Fibroblast of skin of left biceps (primary cell): ENCODE measurements at regions not wholly inside any gene's neighbourhood (a gene's known extent, or its start where the extent isn't known, plus 50 kb on each side); places are given as distances from the start of the nearest gene placed in this dataset.

Experiments
- DNase-seq, 2 experiments: peaks; one replicate each; pipeline ENCODE4 v3.0.0-alpha.2; 2013; ENCODE audit warnings: low read depth in 2 of 2

DNA sequence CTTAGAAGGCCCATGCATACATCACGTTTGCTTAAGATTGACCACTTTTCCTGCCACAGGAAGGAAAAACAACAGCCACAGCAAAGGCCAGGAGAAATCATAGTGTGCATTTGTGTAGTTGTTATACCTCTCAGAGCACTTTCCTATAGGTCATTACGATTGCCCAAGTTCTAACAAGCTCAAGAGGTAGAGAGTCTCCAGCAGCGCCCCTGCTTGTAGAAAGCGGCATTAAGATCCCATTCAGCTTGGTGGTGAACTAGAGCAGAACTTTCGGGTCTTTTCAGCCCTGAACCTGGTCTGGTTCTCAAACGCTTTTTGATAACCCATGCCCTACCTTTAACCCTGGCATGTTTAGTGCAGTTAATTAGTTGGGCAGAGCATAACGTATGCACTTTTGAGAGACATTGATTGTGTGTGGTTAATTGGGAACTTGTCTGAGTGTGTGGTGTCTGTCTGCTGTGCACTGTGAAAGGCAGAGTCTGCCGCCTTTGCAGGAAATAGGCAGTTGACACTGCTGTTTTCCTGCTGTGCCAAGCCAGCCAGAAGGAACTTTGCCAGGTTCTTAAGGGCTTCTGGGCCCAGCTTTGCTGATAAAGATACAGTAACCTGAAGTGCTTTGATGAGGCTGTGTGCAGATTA is 109.9 kb upstream of the CLMP start:
- no peak for DNase-seq

DNA sequence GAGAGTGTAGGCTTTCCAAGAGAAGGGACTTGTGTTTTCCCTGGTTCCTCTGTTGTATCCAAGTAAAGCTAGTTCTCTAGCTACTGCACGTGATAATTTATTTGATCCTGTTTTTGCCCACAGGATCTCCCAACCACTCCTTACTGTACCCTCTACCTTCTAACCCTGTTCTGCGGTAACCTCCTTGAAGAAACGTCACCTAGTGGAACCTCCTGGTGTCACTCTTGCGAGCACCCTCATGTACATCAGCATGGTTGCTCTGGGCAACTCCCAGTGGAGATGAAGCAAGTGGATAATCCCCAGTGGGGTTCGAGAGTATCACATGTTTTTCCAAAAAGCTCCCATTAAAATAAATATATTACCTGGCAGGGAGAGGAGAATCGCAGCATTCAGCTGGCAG is 108.9 kb upstream of the CLMP start:
- no peak for DNase-seq

DNA sequence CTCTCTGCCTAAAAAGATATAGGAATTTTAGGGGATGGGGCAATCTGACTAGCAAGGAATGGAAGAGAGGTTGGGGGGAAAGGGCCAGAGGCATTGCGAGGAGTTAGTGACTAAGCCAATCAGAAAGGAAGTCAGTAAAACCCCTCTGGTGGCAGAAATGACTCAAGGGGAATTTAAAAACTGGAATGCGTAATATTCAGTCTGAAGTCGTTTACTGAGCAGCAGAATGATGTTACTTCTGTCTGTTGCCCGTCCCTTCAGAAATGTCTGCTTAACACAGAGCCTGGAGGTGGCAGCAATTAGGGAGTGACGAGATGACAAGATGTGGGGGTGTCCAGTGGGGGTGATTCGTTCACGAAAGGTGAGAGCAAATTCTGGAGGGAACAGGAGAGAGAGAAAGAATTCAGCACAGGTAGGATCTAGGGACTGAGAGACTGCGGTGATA is 107.7 kb upstream of the CLMP start:
- DNase-seq, result peak; percentile 37 to 44

DNA sequence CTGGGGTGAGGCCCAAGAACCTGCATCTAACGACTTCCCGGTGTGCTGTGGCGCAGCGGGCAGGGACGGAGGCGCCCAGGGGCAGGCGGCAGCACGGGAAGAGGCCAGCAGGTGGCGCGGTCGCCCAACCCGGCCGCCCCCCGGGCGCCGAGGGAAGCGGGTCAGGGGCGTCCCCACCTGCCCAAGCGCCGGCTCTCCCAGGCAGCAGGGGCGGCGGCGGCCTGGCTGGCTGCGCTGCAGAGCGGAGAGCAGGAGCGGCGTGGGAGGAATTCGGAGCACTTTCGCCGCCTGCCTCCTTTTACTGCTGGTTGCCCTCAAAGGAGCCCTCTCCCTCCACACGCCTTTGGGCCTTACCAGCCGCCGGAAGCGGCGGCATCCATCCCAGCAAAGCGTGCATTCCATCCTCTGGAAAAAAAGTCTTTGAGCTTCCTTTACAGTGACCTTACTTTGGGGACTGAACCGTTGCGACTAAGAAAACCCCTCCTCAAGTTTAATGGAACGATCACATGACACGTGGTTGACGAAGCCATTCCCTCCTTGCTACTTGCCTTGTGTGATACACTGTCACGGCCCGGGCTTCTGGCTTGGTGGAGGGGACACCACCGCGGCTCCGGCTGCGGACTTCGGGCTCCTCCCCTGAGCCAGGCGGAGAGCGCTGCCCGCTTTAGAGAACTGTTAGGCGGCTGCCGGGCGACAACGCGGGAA is 106.8 kb upstream of the CLMP start:
- DNase-seq, result no peak

DNA sequence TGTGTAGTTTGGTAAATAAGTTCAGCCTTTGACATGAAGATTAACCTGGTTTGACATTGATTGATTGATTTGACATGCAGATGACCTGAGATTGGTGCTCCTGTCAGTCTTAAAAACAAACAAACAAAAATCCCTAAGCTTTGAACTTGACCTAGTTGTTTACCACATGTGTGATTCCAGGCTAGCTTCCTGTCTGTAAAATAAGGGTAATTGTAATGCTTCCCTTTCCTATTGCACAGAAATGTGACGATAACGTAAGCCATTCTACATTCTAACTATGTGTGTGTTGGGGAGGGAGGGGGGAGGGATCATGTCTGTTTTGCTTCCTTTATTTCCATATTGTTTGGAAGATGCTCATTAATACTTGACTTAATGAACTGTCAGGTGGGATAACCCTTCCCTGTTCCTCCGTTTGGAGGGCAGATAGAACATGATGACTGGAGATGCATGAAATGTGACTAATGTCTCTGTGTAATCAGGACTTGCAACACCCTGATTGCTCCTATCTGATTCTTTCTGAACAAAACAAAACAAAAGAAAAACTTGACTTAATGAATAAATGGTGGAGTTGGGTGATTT is 106.1 kb upstream of the CLMP start:
- peak; percentile 41 to 48 for DNase-seq

DNA sequence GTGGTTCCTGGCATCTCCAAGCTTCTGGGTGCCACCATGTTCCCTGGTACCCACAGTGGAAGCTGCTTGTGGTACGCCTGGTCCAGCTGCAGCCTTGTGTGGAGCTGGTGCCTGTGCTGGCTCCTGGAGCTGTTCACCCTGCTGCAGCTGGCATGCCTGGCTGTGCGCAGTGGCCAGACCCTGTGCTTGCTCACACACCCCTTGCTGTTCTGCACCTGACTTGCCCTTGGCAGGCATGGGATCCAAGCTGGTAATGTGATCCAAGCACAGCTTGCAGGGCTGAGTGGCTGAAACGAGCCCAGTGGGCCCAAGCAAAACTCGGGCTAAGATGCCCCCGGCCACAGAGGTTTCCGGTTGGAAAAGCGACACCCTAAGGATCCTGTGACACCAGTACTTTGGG is 104.7 kb upstream of the CLMP start:
- no peak for DNase-seq

DNA sequence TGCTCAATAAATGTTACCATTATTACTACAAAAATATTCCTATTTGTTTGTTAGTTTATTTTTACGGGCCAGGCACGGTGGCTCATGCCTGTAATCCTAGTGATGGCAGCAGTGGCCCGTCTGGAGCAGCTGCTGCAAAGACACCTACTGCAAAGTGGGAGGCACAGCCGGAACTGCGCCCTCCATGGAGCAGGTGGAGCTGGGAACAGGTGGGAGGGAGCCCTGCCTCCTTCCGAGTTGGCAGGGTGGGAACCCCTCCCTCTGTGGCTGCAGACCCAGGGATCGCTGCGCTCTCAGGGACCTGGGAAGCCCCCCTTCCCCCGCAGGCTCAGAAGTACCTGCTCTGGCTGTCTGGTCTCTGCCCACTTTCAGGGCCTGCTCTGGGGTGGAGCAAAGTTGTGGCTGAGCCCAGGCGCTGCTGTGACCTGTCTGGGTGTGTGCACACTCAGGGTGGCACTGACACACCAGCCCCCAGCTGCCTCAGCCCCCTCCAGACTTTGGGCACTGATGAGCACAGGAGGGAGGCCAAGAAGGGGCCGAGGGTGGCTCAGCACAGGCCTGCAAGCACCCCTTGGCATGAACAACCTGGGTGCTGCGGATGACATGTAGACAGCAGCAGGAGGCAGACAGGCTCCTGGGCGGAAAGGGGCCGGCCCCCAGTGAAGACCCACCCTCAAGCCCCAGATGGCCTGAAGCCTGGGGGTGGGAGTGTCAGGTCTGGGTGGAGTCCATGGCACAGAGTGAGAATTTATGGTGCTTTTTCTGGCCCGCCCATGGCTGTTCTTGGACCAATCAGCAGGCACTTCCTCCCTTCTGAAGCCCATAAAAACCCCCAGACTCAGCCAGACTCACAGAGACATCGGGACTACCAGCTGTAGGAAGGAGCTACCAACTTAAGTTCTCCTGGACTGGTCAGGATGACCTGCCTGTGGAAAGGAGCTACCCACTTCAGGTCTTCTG is 103.7 kb upstream of the CLMP start:
- no peak for DNase-seq

DNA sequence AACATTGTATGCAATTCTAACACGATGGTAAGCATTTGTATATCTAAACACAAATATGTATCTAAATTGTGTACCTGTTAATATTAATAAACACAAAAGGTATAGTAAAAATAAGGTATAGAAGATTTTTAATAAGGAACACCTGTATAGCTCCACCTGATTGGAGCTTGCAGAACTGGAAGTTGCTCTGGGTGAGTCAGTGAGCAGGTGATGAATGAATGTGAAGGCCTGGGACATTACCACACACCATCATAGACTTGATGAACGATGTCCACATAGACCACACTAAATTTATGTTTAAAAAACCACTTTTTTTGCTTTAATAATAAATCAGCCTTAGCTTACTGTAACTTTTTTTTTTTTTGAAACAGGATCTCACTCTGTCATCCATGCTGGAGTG is 97.6 kb upstream of the CLMP start:
- no peak for DNase-seq

DNA sequence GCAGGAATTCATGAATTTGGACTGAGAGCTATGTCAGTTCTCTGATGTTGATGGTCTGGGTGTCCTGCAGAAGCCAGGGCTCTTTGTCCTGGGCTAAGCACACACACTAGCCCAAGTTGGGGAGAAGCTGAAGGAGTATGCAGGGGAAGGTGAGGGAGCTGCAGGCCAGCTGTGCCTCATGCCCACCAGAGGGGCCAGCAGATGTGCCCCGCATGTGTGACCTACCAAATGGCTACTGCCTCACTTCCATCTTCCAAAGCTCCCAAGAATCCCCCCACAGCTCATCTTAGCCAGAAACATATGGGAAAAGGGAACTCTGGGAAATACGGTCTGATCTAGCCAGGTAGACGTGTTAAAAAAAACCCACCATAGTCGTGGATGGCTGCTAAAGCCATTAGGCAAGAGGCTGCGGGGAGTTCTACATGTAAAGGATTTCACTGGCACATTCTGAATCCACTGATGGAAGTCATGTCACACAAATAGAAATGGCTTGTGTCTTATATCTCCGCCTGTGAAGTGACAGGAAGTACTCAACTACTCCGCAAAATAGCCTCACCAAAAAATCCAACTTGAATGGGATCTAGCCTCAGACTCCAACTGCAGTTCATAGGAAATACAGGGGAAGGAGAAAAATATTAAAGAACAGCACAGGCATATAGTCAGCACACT is 96.3 kb upstream of the CLMP start:
- DNase-seq, result no peak

DNA sequence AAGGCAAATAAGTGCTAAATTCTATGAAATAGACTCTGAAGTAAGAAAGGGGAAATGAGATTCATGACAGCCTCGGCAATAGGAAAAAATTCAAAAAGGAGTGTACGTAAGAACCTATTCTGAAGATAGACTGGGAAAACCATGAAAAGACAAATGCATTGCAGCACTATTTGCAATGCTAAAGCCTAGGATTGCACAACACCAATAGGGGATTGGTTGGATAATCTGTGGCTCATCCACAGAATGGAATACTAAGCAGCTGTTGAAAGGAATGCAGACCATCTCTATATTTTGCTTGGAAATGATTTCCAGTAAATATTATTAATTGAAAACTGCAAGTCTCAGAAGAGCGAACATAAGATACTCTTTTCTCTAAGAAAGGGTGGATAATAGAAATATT is 91.7 kb upstream of the CLMP start:
- peak in 1 of 2 experiments; percentile 25 for DNase-seq

DNA sequence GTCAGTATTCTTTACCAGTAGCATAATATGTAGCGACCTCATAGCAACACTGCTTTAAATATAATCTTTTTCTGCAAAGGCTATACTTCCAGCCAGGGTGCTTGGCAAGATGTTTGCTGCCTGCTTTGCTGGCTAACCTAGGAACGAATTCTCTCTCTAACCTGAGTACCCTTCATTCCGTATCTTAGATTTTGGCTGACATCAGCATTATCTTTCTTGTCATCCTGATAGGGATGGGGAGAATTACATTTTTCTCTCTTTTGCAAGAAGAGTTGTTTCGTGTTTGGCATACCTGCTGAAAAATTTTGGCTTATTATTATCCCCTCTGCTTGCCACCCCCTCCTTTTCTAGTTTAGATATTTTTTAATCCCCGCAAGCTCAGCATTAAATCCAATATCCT is 91.2 kb upstream of the CLMP start:
- no peak for DNase-seq

DNA sequence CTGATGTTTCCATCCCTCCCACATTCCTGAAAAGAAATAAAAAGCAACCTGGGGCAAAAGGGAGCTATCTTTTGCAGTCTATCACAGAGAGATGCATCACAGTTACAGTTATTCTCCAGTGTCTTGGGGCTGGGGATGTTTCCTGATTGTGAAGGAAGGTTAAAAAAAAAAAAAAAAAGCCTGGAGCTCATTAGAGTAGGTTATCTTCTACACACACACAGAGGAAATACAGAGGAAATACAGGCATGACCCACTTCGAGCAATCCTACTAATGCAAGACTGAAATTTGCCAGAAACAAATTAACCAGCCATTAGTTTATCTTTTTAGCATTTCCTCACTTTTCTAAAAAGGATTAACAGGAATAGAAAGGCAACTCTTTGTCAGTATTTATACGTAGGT is 89.4 kb upstream of the CLMP start:
- DNase-seq, result no peak

DNA sequence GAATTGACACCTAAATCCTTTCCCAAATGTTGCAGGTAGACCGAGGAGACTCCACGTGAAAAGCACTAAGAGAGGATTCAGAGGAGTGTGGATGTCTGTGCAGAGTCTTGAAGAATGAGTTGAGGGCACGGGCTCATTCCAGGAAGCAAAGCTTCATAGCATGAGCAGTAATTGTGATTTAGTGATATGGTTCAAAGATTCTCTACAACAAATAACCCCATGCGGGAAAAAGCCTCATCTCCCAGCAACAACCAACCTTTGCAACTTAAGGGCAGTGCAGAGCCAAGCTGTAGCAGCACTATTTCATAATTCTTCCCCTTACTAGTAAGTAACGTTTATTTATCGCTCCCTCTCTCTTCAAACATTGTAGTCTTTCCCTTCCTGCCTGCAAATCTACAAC is 87.5 kb upstream of the CLMP start:
- no peak for DNase-seq

DNA sequence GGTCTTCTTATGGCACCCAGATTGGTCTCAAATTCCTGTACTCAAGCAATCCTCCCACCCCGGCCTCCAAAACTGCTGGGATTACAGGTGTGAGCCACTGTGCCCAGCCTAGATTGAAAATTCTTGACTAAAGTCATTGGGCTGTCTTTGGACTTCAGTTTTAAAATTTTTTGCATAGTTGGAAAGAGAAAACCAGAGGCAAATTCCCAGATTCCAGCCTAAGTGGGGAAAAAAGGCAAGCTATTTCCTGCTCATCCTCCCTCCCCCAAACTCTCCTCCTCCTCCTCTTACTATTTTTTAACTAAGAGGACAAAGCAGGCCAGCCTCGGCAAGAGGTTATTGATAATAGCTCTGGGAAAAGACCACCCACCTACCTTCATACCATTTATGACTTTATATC is 78.6 kb upstream of the CLMP start:
- no peak for DNase-seq

DNA sequence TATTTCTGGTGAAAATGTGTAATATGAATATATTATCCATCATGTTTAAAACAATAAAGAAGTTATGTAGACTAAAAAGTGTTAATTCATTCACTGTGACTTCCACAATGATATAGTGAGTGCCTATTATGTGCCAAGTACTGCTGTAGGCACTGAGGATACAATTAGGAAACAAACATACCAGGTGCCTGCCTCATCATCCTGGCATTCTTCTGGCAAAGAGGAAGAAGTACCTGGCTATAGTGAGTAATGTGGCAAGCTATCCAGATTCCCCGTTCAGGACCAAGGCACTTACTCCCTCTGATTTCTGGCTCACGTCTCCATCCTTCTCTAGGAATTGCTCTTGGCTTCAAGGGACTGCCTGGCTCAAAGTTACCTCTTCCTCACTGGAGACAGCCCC is 77.5 kb upstream of the CLMP start:
- DNase-seq, result no peak

DNA sequence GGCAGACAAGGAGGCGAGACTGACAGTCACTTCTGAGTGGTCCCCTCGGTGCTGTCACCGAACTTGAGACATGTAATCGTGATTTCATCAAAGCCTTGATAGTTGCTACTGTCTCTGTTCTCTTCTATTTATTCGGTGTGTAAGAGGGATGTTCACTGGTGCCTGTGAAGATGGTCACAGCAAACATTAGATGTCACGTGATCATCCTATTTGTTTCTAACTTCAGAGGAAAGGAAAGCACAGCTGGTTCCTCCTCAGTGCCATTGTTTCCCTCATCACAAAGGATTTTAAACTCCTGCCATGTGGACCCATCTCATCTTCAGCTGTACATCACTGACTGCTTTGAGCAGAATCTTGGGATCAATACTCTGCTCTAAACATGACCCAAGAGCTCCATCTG is 73.1 kb upstream of the CLMP start:
- no peak for DNase-seq

DNA sequence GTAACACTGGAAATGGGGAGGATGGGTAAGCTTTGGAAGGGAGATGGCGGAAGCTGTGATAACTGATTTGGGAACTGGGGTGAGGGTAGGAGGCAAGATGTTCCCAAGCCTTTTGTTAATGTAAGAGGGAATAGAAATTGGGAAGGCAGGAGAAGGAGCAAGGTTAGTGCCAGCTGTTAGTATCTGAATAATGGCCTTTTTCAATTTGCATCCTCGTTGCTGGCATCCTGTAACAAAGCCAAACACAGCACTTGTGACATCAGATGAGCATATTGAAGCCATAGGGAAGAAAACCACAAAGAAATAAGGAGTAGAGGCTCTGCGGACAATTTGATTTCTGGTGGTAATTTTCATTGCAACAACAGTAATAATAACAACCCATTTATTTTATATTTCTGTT is 70.9 kb upstream of the CLMP start:
- no peak for DNase-seq

DNA sequence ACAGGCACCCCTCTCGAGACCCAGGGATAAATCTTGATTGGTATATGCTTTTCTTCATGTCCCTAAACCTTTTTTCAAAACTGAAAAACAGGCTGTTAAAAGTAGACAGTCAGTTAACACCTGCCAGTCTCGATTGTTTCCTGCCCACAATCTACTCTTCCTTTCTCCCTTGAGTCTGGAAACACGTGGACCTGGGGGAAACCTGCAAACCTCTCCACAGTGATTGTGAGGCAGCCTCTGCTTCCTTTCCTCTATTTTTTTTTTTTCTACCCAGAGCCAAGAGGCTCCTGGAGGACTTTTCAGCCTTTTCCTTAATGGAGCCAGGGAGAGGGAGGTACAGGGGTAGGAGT is 69.4 kb upstream of the CLMP start:
- DNase-seq, result no peak

DNA sequence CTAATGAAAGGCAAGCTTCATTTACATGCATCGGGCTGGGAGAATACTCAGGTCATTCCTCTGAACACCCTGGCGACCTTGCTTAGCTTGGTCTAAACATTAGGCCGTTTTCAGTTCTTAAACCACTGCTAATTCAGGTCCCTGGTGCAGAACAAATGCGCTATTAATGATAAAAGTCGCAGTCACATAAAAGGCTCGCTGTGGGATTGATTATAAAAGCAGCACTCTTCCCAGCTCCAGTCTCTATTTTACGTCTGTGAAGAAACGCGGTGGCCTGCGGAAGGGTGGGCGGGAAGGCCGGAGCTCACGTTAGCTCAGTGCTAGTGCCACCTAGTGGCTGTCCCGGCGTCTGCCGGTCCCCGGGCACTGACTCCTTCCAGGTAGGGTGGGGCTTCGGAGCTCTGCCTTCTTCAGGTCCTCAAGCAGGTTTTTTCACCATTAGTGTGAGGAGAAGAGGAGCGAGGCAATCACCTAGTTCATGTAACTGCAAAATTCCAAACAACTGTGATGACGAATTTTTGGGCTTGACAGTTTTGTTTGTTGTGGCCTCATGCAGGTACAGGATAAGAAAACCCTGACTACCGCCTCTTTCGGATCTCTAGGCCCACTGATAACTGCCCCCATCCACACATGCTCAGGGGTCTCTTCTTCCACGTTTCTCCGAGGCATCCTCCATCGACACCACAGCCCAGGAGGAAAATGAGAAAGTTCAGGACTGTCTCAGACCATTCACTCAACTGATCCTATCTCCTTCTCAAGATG is 66.5 kb upstream of the CLMP start:
- DNase-seq, result no peak

DNA sequence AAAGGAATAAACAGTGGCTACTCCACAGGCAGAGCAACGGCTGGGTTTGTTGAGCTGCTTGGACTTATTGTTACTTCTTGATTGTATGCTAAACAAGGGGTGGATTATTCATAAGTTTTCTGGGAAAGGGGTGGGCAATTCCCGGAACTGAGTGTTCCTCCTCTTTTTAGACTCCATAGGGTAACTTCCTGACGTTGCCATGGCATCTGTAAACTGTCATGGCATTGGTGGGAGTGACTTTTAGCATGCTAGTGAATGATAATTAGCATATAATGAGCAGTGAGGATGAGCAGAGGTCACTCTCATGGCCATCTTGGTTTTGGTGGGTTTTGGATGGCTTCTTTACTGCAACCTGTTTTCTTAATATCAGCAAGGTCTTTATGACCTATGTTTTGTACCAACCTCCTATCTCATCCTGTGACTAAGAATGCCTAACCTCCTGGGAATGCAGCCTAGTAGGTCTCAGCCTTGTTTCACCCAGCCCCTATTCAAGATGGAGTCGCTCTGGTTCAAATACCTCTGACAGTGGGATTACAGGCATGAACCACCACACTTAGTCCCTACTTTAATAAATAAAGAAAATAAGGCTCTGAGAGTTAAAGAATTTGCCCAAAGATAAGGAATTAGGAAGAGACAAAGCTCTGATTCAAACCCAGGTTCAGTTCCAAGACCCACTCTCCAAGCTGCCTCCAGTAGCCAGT is 65.6 kb upstream of the CLMP start:
- no peak for DNase-seq
